GM10266 (cell line): ENCODE measurements at regions not wholly inside any gene's neighbourhood (a gene's known extent, or its start where the extent isn't known, plus 50 kb on each side); places are given as distances from the start of the nearest gene placed in this dataset.

ENCODE experiments used
- DNase-seq: peaks from one replicate; pipeline ENCODE4 v3.0.0; 2012; ENCODE audit errors: extremely low spot score
- CTCF ChIP-seq: IDR thresholded peaks from 2 replicates; pipeline ENCODE4 v1.5.1; 2012; ENCODE audit warnings: mild to moderate bottlenecking, low read depth; ENCODE audit not compliant: control insufficient read depth, insufficient read depth; ENCODE audit errors: missing control alignments

- DNase-seq: no peak
- TF ChIP-seq CTCF: no peak
These were observed 652.0 kb downstream of the LIG4 start for GRCh38 chr13:107563099-107563925.

GRCh38 chr13:107562203-107562602, 653.1 kb downstream of the LIG4 start:
- DNase-seq: no peak
- no peak for TF ChIP-seq CTCF

- no peak for TF ChIP-seq CTCF
These were observed 660.9 kb downstream of the LIG4 start for GRCh38 chr13:107554460-107554859.

GRCh38 chr13:107553838-107554237, 661.5 kb downstream of the LIG4 start:
- no peak for TF ChIP-seq CTCF
- DNase-seq: no peak

More at GRCh38 chr13:107554460-107554859, 660.9 kb downstream of the LIG4 start:
- no peak for DNase-seq

- no peak for TF ChIP-seq CTCF
- no peak for DNase-seq
These were observed 663.8 kb downstream of the LIG4 start for GRCh38 chr13:107551521-107551920.

GRCh38 chr13:107548338-107548737, 667.0 kb downstream of the LIG4 start:
- no peak for TF ChIP-seq CTCF
- no peak for DNase-seq

- DNase-seq: no peak
- TF ChIP-seq CTCF: no peak
These were observed 669.3 kb downstream of the LIG4 start for GRCh38 chr13:107545946-107546502.
